ENCODE measurements at regions not wholly inside any gene's neighbourhood (a gene's known extent, or its start where the extent isn't known, plus 50 kb on each side); places are given as distances from the start of the nearest gene placed in this dataset.

DNA sequence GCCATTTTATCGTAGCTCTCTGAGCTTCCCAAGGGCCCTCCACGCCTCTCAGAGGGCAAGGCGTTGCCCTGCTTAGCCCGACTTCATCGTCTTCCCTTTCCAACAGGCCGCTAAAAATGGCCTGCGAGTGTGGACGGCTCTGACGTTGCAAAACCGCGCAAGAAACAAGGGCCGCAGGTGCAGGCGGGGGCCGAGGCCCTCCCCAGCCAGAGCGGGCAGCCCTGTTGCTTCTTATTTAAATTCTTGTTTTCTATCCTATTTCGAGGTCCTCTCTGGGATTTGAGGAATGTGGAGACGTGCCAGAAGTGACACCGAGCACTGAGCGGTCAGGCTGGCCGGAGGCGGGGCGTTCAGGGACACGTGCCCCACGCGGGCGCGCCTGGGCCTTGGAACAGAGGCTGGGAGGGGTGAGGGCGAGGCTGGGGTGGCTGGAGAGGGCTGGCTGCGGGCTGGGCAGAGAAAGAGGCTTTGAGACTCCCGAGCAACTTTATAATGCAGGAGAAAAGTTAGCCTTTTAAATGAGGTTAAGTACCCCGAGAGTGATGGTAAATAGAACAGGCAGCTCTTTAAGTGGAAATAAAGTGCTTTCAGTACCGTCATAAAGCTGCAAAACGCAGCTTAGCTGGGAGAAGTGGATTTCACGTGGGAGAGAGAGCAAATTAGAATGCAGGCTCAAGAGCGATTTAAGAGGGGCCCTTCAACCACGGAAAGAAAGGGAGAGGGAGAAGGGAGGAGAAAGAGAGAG is 243.6 kb downstream of the AUH start:
- TF ChIP-seq, protein P1, sequence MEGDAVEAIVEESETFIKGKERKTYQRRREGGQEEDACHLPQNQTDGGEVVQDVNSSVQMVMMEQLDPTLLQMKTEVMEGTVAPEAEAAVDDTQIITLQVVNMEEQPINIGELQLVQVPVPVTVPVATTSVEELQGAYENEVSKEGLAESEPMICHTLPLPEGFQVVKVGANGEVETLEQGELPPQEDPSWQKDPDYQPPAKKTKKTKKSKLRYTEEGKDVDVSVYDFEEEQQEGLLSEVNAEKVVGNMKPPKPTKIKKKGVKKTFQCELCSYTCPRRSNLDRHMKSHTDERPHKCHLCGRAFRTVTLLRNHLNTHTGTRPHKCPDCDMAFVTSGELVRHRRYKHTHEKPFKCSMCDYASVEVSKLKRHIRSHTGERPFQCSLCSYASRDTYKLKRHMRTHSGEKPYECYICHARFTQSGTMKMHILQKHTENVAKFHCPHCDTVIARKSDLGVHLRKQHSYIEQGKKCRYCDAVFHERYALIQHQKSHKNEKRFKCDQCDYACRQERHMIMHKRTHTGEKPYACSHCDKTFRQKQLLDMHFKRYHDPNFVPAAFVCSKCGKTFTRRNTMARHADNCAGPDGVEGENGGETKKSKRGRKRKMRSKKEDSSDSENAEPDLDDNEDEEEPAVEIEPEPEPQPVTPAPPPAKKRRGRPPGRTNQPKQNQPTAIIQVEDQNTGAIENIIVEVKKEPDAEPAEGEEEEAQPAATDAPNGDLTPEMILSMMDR (IDR thresholded peaks at IDR 0.05; ENCODE audit: low read depth, low read length, poor library complexity, severe bottlenecking), result no peak
- no peak for TF ChIP-seq EZH2phosphoT487 (IDR thresholded peaks at IDR 0.05; ENCODE audit: borderline replicate concordance, low read length)

Measured in DOHH2 (cell line).